Stimulated activated CD4-positive, alpha-beta T cell treated with anti-CD3 and anti-CD28 coated beads, Interleukin-12 subunit alpha, Interleukin-12 subunit beta, amount 100 ng/mL, for 4 hours (primary cell): ENCODE measurements at regions not wholly inside any gene's neighbourhood (a gene's known extent, or its start where the extent isn't known, plus 50 kb on each side); places are given as distances from the start of the nearest gene placed in this dataset.
"Not testable (repeated sequence)": the region's sequence is repeated elsewhere in the genome, so short reads cannot be mapped to it uniquely, and the experiment has no call there.

ENCODE experiments used
- DNase-seq: peaks from one replicate; pipeline ENCODE4 v3.0.0-alpha.2; 2020

- DNase-seq = no peak
Measured at GRCh38 chr11:86861810-86862209, 61.5 kb downstream of the PRSS23 start.

DNA sequence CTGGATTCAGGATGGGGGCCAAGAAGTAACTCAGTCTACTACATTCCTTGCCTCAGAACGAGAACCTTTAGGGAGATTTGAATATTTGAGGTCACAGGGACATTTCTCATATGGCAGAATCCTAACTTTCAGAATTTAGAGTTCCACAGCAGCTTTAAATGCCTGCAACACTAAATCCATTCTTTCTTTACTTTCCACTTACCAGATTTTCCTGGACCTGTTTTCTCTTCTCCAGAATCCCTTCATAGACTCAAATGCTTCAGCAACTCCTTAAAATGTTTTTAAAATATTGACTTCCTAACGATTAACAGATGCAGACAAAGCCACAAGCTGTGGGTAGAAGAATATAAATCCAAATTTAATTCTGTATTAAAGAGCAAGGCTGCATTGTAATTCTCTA is 63.1 kb downstream of the PRSS23 start:
- no peak for DNase-seq

DNA sequence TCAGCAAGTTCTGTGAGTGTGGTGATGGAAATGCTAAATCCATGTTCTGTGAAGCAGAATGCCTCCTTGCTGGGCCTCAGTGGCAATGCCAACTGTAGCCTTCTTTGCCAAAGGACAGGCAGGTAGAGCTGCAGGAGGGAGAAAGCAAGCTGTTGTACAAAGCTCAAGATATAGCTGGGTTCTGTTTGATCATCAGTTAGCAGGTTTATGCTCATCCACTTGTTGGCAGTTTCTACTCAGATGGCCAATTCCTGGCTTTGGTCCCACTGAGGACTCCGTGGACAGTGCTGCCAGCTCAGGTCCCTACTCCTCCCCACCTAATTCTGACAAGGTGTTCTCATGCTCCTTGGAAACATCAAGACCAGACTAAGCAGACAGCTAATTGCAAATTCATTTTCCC is 65.1 kb downstream of the PRSS23 start:
- no peak for DNase-seq

DNA sequence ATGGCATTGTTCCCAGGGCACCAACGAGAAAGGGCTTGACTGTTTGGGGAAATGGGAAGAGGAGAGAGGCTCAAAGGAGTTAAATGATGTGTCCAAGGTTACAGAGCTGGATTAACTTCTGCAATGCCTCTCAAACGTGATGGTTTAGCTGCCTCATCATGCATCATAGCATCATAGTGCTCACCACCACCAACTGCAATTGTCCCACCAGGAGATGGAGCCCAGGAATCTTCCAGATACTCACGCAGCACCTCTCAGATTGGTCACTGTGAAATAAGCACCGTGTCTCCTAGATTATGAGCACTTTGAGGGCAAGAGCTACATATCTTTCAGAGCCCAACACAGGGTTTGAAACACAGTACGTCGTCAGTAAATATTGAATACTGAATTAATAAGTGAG is 69.2 kb downstream of the PRSS23 start:
- no peak for DNase-seq

- DNase-seq = peak; percentile 34
Measured at GRCh38 chr11:86869966-86870570, 69.7 kb downstream of the PRSS23 start.

DNA sequence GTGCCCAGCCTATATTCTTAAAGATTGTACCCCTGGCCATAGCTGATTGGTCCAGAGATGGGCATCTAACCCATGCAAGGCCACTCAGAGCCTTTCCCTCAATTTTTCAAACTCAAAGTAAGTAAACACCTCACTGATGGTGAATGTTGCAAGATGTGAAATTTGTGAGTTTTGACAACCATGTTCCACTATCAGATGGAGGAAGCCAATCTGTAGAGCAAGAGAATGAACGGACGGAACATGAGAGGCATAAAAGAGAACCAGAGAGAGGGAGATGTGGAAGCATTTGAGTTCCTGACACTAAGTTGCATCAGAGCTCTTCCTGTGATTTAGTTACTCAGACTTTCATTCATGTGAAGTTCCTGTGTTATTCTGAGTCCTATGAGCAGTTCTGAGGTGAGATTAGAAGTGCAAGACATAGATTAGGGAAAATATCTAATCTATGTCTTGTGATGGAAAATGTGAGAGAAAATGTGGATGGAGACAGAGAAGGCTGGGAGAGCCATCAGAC is 73.3 kb downstream of the PRSS23 start:
- DNase-seq = no peak

- no peak for DNase-seq
Measured at GRCh38 chr11:86874304-86875056, 74.1 kb downstream of the PRSS23 start.

DNA sequence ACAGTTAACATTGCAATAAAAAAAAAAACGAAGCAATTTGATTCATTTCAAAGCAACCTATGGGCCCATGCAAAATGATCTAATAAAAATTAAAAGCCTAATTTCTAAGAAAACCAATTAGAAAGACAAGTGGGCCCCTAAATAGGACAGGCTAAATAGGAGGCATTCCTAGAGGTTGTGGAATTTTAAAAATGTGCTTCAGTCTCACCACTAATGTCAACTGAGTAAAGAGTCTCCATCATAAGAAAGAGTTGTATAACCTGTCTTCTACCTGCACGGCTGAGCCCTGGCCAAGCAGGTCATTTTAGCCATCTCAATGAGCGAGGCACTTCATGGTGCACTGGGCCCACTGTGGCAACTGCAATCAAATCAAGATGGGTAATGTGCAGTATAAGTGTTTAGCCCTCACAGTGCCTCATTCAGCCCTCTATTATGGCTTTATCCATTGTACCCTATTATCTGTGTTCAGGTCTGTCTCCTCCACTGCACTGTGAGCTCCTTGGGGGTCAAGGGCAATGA is 76.4 kb downstream of the PRSS23 start:
- DNase-seq = no peak

DNA sequence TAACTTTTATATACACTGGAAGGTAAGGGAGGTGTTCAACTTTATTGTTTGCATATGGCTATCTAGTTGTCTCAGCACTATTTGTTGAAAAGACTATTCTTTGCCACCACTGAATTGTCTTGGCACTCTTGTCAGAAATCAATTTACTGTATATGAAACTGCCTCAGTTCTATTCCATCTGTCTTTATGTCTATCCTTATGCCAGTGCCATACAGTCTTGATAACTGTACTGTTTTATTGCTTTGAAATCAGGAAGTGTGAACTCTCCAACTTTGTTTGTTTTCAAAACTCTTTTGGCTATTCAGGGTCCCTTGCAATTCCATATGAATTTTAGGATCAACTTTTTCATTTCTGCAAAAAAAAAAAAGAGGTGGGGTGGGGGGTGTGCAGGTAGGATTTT is 77.2 kb downstream of the PRSS23 start:
- no peak for DNase-seq

DNA sequence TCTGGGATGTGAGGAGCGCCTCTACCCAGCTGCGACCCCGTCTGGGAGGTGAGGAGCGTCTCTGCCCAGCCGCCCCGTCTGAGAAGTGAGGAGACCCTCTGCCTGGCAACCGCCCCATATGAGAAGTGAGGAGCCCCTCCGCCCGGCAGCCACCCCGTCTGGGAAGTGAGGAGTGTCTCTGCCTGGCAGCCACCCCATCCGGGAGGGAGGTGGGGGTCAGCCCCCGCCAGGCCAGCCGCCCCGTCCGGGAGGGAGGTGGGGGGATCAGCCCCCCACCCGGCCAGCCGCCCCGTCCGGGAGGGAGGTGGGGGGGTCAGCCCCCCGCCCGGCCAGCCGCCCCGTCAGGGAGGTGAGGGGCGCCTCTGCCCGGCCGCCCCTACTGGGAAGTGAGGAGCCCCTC is 76.0 kb downstream of the FZD4 start:
- not testable (repeated sequence) for DNase-seq

DNA sequence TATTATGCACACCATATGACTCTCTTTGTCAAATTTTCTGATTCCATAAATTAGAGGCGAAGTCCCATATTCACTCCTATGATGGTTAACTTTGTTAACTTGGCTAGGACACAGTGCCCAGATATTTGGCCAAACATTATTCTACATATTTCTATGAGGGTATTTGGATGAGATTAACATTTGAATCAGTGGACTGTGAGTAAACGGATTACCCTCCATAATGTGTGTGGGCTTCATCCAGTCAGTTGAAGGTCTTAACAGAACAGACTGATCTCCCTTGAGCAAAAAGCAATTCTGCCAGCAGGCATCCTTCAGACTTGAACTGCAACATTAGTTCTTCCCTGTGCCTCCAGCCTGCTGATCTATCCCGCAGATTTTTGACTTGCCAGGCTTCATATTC is 69.9 kb downstream of the FZD4 start:
- no peak for DNase-seq

DNA sequence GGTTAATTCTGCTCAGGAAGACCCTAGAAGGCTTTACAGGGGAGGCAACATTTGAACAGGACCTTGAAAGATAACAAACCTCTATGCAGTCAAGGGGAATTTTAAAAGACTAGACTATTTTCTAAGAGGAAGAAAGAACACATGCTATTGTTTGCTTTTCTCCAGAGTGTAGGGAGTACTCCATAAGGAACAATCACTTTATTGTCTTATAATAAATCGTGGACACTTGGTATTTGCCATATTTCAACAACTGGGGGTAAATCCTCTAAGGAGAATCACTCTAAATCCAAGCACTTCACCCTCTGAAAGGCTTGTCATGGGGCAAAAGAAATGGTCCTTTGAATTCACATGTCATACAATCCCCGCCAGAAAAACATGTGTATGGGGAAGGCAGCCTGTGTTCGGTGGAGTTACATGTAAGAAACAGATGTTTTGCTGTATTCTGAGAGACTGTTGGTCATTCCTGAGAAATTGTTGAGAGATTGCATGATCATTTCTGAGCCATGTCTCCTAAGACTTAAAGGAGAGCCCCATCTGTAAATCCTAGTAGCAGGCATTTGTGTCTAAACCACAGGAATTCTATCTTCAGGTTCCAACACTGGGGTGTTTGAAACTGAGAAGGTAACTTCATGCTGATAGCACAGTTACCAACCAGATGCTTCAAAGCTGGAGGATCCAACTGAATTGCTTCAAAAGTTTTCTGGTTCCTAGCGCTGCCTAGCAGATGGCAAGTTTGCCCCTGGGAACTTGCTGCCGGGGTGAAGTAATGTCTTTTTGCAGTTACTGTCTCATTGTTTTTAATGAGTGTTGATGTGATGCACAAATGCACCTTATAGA is 66.8 kb downstream of the FZD4 start:
- DNase-seq = no peak

DNA sequence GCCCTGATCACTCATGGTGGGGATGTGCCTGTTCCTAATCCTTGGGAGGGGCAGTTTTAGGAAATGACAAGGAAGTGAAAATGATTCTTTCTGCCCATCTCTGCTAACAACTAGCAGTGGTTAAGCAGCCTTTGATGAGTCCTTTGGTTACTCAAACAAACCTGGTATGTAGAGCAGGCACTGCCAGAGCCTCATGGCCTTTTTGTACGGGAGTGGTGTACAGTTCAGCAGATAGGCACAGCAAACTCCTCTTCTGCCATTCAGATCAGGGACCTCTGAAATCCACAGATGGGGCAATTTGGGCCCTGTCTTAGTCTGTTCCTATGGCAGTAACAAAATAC is 66.2 kb downstream of the FZD4 start:
- no peak for DNase-seq

DNA sequence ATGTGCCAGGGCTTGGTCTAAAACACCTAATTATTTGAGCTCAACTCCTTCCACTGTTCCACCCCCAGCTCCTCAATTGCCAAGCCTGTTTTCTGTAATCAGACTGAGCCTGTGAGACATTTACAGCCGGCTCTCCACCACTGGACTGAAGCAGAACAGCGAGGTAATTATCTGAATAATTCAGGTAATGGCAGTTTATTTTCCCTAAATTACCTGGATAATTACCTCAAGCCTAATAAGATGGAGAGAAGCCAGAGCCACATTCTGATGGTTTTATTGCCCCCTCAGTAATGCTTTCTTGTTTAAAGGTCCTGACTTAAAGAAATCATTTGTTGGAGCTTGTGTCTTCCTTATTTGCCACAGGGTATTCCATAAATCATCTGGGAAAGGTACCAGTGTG is 64.2 kb downstream of the FZD4 start:
- DNase-seq = no peak

DNA sequence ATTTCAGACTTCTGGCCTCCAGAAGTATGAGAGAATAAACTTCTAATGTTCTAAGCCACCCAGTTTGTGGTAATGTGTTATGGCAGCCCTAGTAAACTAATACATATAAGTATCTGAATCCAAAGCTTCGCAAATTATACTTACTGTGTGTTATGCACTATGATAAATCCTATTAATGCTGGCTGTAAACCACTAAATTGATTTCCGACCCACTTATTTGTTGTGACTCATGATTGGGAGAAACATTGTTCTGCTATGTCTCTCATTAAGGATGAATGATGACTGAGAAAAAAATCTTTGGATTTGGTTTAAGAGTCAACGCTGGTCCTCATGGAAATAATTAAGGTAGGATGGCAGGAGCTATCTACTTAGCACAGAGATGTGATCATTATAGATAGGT is 62.0 kb downstream of the FZD4 start:
- DNase-seq = no peak
